ENCODE measurements at regions not wholly inside any gene's neighbourhood (a gene's known extent, or its start where the extent isn't known, plus 50 kb on each side); places are given as distances from the start of the nearest gene placed in this dataset.

GRCh38 chr9:7947577-7947976 lies 148.0 kb upstream of the DMAC1 start:
- DNase-seq (ENCODE audit: low read depth in 2 of 2) = no peak

GRCh38 chr9:7946458-7946857 lies 146.9 kb upstream of the DMAC1 start:
- no peak for DNase-seq (ENCODE audit: low read depth in 2 of 2)

DNA sequence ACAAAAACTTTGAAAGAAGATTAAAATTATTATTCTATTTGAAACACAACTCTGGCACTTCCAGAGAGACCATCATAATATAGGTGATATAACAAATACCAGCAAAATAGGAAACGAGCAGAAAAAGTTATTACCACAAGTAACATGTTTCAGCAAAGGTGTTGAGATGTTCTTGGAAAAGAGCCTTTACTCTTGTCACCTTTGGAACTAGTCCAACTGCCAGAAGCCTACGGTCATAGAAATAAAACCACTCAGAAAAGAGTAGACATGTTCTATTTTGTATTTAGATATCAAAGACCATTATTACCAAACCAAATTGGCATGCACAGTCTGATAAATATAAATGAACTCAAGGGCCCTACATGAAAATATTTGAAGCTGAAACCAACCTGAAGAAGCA lies 145.0 kb upstream of the DMAC1 start:
- DNase-seq (ENCODE audit: low read depth in 2 of 2) = no peak

GRCh38 chr9:7937761-7938491 lies 138.3 kb upstream of the DMAC1 start:
- DNase-seq (ENCODE audit: low read depth in 2 of 2) = no peak

GRCh38 chr9:7936996-7937395 lies 137.4 kb upstream of the DMAC1 start:
- DNase-seq (ENCODE audit: low read depth in 2 of 2) = no peak

DNA sequence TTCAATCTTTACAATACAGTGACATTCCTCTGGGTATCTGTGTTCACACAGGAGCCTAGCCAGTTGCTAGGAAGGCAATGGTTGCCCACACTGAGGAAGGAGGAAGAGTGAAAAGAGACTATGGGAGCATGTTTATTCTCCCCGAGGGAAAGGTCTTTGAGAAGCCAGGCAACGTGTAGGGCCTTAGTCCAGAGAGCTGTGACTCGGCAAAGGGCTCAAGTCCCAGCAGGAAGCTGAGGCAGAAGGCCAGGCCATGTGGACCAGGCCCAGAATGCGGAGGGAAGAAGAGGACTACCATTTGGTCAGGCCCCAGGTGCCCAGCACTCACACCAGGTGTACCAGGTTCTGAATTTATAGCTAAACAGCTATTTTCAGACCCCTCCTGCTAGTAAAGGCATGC lies 136.6 kb upstream of the DMAC1 start:
- no peak for DNase-seq (ENCODE audit: low read depth in 2 of 2)

GRCh38 chr9:7935681-7936080 lies 136.1 kb upstream of the DMAC1 start:
- no peak for DNase-seq (ENCODE audit: low read depth in 2 of 2)

GRCh38 chr9:7932767-7933166 lies 133.2 kb upstream of the DMAC1 start:
- no peak for DNase-seq (ENCODE audit: low read depth in 2 of 2)

GRCh38 chr9:7930613-7931012 lies 131.0 kb upstream of the DMAC1 start:
- DNase-seq (ENCODE audit: low read depth in 2 of 2) = no peak

DNA sequence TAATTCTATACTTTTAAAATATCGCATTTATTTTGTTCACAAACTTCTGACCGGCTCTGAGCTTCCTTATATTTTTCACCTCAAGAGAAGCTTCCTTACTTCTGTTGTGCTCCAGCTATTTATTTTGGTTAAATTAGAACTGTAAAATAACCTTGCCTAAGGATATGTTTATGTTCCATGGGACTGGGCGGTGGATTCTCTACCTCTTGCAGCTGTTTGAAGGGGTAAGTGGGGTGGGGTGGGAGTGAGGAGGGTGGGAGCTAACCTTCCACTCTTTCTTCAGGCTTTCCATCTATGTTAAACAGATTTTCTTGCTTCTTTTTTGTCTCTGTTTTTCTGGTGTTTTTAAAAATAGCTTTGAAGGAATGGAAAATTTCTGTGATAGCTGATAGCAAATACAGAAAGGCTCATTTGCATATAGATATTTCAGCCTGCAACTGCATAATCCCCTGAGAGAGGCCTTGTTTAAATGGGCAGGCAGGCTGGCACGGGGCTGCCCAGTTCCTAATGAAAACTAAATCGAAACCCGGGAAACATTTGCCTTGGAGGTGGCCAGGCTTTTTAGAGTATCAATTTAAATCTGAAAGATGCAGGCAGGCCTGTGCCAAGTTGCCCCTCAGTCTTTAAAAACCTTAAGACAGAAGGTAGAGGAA lies 122.1 kb upstream of the DMAC1 start:
- DNase-seq (ENCODE audit: low read depth in 2 of 2) = no peak

GRCh38 chr9:7912037-7912535 lies 112.5 kb upstream of the DMAC1 start:
- DNase-seq (ENCODE audit: low read depth in 2 of 2) = no peak

DNA sequence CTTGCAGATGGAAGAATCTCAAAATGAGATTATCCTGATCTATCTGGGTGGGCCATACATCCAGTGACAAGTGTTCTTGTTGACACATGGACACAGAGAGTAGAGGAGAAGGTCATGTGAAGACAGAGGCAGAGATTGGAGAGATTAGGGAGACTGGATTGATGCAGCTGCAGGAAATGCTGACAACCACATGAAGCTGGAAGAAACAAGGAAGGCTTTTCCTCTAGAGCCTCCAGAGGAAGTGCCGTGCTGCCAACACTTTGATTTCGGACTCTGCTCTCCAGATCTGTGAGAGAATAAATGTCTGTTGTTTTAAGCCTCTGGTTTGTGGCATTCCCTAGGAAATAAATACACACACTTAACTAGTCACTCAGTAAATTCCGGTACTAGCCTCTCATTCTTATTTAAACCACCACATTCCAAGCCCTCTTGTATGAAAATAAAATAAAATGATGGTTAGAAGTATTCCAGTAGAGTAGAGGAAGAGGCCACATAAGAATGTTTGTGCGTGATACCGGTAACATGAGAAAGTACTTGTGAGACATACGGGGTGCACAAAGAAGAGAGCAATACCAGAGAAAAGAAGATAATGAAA lies 110.9 kb upstream of the DMAC1 start:
- no peak for DNase-seq (ENCODE audit: low read depth in 2 of 2)

DNA sequence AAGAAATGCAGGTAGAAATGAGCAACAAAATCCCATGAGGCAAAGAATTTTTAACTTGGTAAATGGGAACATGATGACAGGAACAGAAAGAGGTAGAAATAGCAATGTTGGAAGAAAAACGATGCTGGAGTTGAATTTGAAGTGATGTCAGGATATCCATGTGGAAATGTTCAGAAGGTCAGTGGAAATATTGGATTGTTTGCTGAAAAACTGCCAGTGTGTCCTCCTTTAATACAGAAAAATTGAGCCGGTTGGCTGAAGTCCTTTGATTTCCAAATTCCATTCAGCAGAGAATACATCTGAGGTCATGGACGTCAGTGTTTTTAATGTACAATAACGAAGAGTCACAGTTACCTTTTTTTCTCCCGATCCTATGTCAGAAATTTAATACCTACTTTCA lies 110.0 kb upstream of the DMAC1 start:
- no peak for DNase-seq (ENCODE audit: low read depth in 2 of 2)

GRCh38 chr9:7907551-7908337 lies 108.2 kb upstream of the DMAC1 start:
- DNase-seq (ENCODE audit: low read depth in 2 of 2) = no peak

GRCh38 chr9:7906783-7907550 lies 107.4 kb upstream of the DMAC1 start:
- no peak for DNase-seq (ENCODE audit: low read depth in 2 of 2)

GRCh38 chr9:7901621-7902020 lies 102.0 kb upstream of the DMAC1 start:
- no peak for DNase-seq (ENCODE audit: low read depth in 2 of 2)

- DNase-seq (ENCODE audit: low read depth in 2 of 2) = no peak
Observed at GRCh38 chr9:7900541-7900940, 101.0 kb upstream of the DMAC1 start.

DNA sequence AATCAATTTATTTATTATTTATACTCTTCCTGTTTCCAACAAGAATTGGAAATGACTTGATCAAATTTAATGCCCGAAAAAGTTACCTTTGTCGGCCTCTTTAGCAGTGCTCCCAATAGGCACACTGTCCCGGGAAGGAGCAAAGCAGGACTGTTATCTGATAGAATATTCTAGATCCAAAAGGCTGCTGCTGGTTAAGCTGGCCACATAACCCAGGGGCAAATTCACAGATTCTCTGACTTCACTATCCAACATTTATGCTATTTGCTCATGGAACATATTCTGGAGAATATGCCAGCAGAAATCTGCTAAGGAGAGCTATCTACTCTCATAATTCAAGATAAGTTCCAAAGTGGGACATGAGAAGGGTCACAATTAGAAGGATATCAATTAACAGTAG lies 100.2 kb upstream of the DMAC1 start:
- no peak for DNase-seq (ENCODE audit: low read depth in 2 of 2)

DNA sequence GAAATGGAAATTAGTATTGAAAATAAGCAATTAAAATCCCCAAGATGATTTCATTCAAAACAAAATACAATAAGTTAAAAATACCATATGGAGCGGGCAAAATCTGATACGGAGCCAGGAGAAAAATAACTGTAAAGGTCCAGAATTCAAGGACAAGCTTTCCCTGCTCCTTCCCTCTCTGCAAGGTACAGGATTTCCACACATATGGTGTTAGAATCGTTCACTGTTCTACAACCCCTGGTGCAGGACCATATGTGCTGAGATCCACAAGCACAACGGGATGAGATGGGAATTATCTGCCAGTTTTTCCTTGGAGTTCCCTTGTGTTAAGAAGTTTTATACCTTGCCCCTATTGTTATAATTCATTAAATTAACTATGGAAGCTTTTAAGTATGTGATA lies 94.7 kb upstream of the DMAC1 start:
- DNase-seq (ENCODE audit: low read depth in 2 of 2) = no peak

- no peak for DNase-seq (ENCODE audit: low read depth in 2 of 2)
Observed at GRCh38 chr9:7892975-7893374, 93.4 kb upstream of the DMAC1 start.

DNA sequence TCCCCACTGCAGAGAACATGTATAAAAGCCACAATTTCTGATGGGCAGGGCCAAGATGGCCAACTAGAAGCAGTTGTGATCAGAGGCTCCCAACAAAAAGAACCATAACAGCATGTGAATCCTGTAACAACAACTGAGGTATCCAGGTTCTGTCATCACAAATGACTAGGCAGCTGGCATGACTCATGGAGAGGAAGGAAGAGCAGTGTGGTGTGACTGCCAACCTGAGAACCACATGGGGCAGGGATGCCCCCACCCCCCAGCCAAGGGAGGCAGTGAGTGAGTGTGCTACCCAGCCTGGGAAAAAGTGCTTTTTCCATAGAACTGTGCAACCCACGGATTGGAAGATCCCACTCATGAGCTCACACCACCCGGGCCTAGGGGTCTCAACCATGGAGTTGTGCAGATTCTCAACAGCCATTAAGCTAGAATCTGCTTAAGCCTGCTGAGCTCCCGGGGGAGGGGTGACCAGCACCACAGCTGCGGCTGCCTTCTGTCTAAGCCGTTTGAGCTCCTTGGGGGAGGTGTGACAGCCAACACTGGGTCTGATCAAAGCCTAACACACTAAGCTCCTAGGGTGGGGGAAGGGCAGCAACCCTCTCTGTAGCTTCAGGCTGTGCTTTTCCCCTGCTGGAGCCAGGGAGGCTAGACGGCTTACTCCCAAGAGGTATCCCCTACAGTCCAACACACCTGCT lies 80.1 kb upstream of the DMAC1 start:
- peak in 1 of 2 donors; percentile 4 for DNase-seq (ENCODE audit: low read depth in 2 of 2)
